ENCODE measurements at regions not wholly inside any gene's neighbourhood (a gene's known extent, or its start where the extent isn't known, plus 50 kb on each side); places are given as distances from the start of the nearest gene placed in this dataset.

GRCh38 chr5:160961761-160962160 lies 109.8 kb upstream of the ATP10B start:
- no peak for TF ChIP-seq CTCF (IDR thresholded peaks at IDR 0.05)
- no peak for TF ChIP-seq POLR2AphosphoS5 (IDR thresholded peaks at IDR 0.05)

All from gastroesophageal sphincter (tissue), 3 donors.